Loucy (cell line): ENCODE measurements at regions not wholly inside any gene's neighbourhood (a gene's known extent, or its start where the extent isn't known, plus 50 kb on each side); places are given as distances from the start of the nearest gene placed in this dataset.

ENCODE experiments used
- EZH2phosphoT487 ChIP-seq: fragments of 200-600 bp; IDR thresholded peaks from 2 replicates; pipeline ENCODE4 v1.6.1; 2018; ENCODE audit warnings: antibody characterized with exemption, mild to moderate bottlenecking, moderate library complexity, borderline replicate concordance
- TF ChIP-seq, protein P1 (sequence below): fragments of 200-600 bp; sonication (generic); conservative IDR thresholded peaks from 2 replicates; pipeline ENCODE4 v1.5.1; 2014; ENCODE audit warnings: mild to moderate bottlenecking, antibody characterized with exemption, low read length

DNA sequence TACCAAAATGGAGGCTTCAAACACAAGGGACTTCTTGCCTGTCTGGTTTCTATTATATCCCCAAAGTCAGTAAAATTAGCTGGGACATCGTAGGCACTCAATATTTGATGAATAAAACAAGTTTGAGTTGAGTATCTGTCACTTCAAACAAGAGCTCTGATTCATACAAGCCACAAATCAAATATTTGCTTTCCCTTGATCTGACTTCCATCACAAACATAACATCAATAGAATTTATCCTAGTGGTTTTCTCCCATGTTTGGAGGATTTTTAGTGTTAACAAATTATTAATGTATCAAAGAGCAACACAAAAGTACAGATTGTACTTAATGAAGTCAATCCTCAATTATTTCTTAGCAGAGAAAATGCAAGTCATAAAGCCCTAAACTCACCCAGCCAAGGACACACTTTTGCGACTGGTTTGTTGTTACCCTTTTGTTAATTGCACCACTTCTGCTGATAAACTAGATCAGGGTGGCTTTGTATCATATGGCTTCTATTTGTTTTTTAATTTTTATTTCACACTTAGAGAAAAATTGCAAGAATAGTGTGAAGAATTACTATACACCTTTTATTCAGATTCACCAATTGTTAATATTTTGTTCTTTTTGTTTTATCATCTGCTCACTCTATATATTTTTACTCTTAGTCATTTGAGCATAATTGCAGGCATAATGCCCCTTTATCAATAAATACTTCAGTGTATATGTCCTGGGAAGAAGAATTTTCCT, 117.4 kb upstream of the PRDM1 start:
- TF ChIP-seq, protein P1, sequence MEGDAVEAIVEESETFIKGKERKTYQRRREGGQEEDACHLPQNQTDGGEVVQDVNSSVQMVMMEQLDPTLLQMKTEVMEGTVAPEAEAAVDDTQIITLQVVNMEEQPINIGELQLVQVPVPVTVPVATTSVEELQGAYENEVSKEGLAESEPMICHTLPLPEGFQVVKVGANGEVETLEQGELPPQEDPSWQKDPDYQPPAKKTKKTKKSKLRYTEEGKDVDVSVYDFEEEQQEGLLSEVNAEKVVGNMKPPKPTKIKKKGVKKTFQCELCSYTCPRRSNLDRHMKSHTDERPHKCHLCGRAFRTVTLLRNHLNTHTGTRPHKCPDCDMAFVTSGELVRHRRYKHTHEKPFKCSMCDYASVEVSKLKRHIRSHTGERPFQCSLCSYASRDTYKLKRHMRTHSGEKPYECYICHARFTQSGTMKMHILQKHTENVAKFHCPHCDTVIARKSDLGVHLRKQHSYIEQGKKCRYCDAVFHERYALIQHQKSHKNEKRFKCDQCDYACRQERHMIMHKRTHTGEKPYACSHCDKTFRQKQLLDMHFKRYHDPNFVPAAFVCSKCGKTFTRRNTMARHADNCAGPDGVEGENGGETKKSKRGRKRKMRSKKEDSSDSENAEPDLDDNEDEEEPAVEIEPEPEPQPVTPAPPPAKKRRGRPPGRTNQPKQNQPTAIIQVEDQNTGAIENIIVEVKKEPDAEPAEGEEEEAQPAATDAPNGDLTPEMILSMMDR: no peak
- TF ChIP-seq EZH2phosphoT487: no peak
